ENCODE measurements at regions not wholly inside any gene's neighbourhood (a gene's known extent, or its start where the extent isn't known, plus 50 kb on each side); places are given as distances from the start of the nearest gene placed in this dataset.

DNA sequence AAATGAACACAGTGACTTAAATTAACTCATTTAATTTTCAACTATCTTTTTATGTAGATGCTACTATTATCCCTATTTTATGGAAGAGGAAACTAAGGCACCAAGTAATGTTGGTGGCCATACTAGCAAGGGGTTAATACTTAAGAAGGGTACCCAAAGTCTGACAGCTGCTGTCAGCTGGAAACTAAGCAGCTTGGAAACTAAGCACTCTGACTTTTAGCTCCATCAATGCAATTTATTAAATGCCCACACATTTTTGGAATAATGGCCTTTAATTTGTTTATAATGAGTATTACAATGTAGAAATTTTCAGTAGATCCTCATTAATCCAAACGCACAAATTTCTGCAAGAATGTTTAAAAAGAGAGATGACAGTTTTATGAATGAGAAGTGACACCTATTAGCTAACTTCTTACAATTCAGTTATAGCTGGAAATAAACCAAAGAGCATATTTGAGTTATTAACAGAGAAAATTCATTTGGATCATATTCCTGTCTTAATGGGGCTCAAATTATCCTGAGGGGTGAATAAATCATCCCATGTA is 483.1 kb upstream of the MBL2 start:
- Histone ChIP-seq H3K4me3 (ENCODE audit: low read length) (no peak overlapping the region), H4K20me1 (ENCODE audit: insufficient read depth) (no peaks in the 10 kb centered on the region), H3K9me2 (ENCODE audit: insufficient read depth, low read length) (no peaks in the 10 kb centered on the region), H3K9me3 (ENCODE audit: low read length) (no peaks in the 10 kb centered on the region), H3K36me3 (ENCODE audit: insufficient read depth, low read length) (no peaks in the 10 kb centered on the region), H3K27me3 (ENCODE audit: insufficient read depth, low read depth, low read length) (no peaks in the 10 kb centered on the region), H3F3A (ENCODE audit: insufficient read depth, low read length, poor library complexity, severe bottlenecking) (no peaks in the 10 kb centered on the region), H3K79me2 (replicated peaks; ENCODE audit: insufficient read depth, low read length) (no peaks in the 10 kb centered on the region), H3K9ac (ENCODE audit: low read length) (no peak overlapping the region), H3K27ac (ENCODE audit: low read length) (no peak overlapping the region), H3K4me2 (ENCODE audit: low read length) (no peak overlapping the region), H2AFZ (ENCODE audit: low read depth, low read length) (no peak overlapping the region)
- TF ChIP-seq EZH2 (IDR thresholded peaks at IDR 0.05; ENCODE audit: borderline replicate concordance, insufficient read depth, low read length, poor library complexity, severe bottlenecking) = no peak
- TF ChIP-seq, protein P1, sequence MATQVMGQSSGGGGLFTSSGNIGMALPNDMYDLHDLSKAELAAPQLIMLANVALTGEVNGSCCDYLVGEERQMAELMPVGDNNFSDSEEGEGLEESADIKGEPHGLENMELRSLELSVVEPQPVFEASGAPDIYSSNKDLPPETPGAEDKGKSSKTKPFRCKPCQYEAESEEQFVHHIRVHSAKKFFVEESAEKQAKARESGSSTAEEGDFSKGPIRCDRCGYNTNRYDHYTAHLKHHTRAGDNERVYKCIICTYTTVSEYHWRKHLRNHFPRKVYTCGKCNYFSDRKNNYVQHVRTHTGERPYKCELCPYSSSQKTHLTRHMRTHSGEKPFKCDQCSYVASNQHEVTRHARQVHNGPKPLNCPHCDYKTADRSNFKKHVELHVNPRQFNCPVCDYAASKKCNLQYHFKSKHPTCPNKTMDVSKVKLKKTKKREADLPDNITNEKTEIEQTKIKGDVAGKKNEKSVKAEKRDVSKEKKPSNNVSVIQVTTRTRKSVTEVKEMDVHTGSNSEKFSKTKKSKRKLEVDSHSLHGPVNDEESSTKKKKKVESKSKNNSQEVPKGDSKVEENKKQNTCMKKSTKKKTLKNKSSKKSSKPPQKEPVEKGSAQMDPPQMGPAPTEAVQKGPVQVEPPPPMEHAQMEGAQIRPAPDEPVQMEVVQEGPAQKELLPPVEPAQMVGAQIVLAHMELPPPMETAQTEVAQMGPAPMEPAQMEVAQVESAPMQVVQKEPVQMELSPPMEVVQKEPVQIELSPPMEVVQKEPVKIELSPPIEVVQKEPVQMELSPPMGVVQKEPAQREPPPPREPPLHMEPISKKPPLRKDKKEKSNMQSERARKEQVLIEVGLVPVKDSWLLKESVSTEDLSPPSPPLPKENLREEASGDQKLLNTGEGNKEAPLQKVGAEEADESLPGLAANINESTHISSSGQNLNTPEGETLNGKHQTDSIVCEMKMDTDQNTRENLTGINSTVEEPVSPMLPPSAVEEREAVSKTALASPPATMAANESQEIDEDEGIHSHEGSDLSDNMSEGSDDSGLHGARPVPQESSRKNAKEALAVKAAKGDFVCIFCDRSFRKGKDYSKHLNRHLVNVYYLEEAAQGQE (IDR thresholded peaks at IDR 0.05; ENCODE audit: borderline replicate concordance) = no peak
- no peak for TF ChIP-seq SMC3 (conservative IDR thresholded peaks at IDR 0.05; ENCODE audit: poor library complexity)
- no peak for TF ChIP-seq EP300 (conservative IDR thresholded peaks at IDR 0.05; ENCODE audit: poor library complexity, severe bottlenecking)
- TF ChIP-seq, protein P2, sequence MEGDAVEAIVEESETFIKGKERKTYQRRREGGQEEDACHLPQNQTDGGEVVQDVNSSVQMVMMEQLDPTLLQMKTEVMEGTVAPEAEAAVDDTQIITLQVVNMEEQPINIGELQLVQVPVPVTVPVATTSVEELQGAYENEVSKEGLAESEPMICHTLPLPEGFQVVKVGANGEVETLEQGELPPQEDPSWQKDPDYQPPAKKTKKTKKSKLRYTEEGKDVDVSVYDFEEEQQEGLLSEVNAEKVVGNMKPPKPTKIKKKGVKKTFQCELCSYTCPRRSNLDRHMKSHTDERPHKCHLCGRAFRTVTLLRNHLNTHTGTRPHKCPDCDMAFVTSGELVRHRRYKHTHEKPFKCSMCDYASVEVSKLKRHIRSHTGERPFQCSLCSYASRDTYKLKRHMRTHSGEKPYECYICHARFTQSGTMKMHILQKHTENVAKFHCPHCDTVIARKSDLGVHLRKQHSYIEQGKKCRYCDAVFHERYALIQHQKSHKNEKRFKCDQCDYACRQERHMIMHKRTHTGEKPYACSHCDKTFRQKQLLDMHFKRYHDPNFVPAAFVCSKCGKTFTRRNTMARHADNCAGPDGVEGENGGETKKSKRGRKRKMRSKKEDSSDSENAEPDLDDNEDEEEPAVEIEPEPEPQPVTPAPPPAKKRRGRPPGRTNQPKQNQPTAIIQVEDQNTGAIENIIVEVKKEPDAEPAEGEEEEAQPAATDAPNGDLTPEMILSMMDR (IDR thresholded peaks at IDR 0.05; ENCODE audit: poor library complexity, severe bottlenecking) = no peak
- TF ChIP-seq MXI1 (conservative IDR thresholded peaks at IDR 0.05; ENCODE audit: poor library complexity, severe bottlenecking) = no peak
- TF ChIP-seq POLR2AphosphoS5 (IDR thresholded peaks at IDR 0.05) = no peak
- TF ChIP-seq RAD21 (conservative IDR thresholded peaks at IDR 0.05) = no peak
- TF ChIP-seq TAF1 (IDR thresholded peaks at IDR 0.05; ENCODE audit: low read depth) = no peak

DNA sequence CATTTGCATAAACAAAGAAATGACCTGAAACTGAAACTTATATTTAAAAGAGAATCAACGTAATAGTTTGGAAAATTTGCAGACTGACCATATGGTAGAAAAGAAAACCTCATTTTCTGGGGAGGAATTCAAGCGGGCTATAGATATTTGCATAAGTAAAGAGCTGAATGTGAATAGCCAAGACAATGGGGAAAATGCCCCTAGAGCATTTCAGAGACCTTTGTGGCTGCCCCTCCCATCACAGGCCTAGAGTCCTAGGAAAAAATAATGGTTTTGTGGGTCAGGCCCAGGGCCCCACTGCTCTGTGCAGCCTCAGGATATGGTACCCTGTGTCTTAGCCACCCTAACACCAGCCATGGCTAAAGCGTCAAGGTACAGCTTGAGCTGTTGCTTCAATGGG is 480.6 kb upstream of the MBL2 start:
- H3K27ac ChIP-seq (ENCODE audit: low read length) = no peak overlapping the region

More for the DNA sequence above, 480.6 kb upstream of the MBL2 start:
- H3K4me3 ChIP-seq (ENCODE audit: low read length) = no peak overlapping the region
- no peaks in the 10 kb centered on the region for H4K20me1 ChIP-seq (ENCODE audit: insufficient read depth)
- H3K4me2 ChIP-seq (ENCODE audit: low read length) = no peak overlapping the region
- TF ChIP-seq, protein P1 (IDR thresholded peaks at IDR 0.05; ENCODE audit: borderline replicate concordance) = no peak
- no peak for TF ChIP-seq TAF1 (IDR thresholded peaks at IDR 0.05; ENCODE audit: low read depth)
- TF ChIP-seq MXI1 (conservative IDR thresholded peaks at IDR 0.05; ENCODE audit: poor library complexity, severe bottlenecking) = no peak
- no peak for TF ChIP-seq RAD21 (conservative IDR thresholded peaks at IDR 0.05)
- TF ChIP-seq SMC3 (conservative IDR thresholded peaks at IDR 0.05; ENCODE audit: poor library complexity) = no peak
- no peak for TF ChIP-seq EZH2 (IDR thresholded peaks at IDR 0.05; ENCODE audit: borderline replicate concordance, insufficient read depth, low read length, poor library complexity, severe bottlenecking)
- no peak for TF ChIP-seq POLR2AphosphoS5 (IDR thresholded peaks at IDR 0.05)
- TF ChIP-seq, protein P2 (IDR thresholded peaks at IDR 0.05; ENCODE audit: poor library complexity, severe bottlenecking) = no peak
- no peak for TF ChIP-seq EP300 (conservative IDR thresholded peaks at IDR 0.05; ENCODE audit: poor library complexity, severe bottlenecking)
- H3K9me3 ChIP-seq (ENCODE audit: low read length) = no peaks in the 10 kb centered on the region
- no peak overlapping the region for H3K9ac ChIP-seq (ENCODE audit: low read length)
- no peak overlapping the region for H2AFZ ChIP-seq (ENCODE audit: low read depth, low read length)
- H3K9me2 ChIP-seq (ENCODE audit: insufficient read depth, low read length) = no peaks in the 10 kb centered on the region
- H3K27me3 ChIP-seq (ENCODE audit: insufficient read depth, low read depth, low read length) = no peaks in the 10 kb centered on the region
- H3F3A ChIP-seq (ENCODE audit: insufficient read depth, low read length, poor library complexity, severe bottlenecking) = no peaks in the 10 kb centered on the region
- H3K36me3 ChIP-seq (ENCODE audit: insufficient read depth, low read length) = no peaks in the 10 kb centered on the region
- no peaks in the 10 kb centered on the region for H3K79me2 ChIP-seq (replicated peaks; ENCODE audit: insufficient read depth, low read length)
